DND-41 (cell line): ENCODE measurements at regions not wholly inside any gene's neighbourhood (a gene's known extent, or its start where the extent isn't known, plus 50 kb on each side); places are given as distances from the start of the nearest gene placed in this dataset.

ENCODE experiments used
- ATAC-seq: fragments of 200-7000 bp; cut with Tn5 transposase; 3 replicates; pipeline ENCODE4 v1.9.1; 2021; ENCODE audit warnings: low read depth; ENCODE audit not compliant: insufficient read depth
- DNase-seq: peaks from one replicate; pipeline ENCODE4 v3.0.0-alpha.2; 2020
- H2AFZ ChIP-seq: 2 replicates; pipeline ENCODE4 v1.6.0; 2012; ENCODE audit warnings: low read depth, low read length
- H3K27ac ChIP-seq: 2 replicates; pipeline ENCODE4 v1.5.1; 2012; ENCODE audit warnings: low read length, inconsistent platforms
- H3K27me3 ChIP-seq: fragments of 200-600 bp; sonication (generic); 2 replicates; pipeline ENCODE4 v1.6.0; 2012; ENCODE audit warnings: low read length, mild to moderate bottlenecking, inconsistent platforms; ENCODE audit not compliant: insufficient read depth, poor library complexity
- H3K36me3 ChIP-seq: 2 replicates; pipeline ENCODE4 v1.5.1; 2012; ENCODE audit warnings: low read length, inconsistent platforms; ENCODE audit not compliant: insufficient read depth
- H3K4me1 ChIP-seq: 2 replicates; pipeline ENCODE4 v1.5.1; 2012; ENCODE audit warnings: mild to moderate bottlenecking, low read length; ENCODE audit not compliant: insufficient read depth
- H3K4me2 ChIP-seq: 2 replicates; pipeline ENCODE4 v1.6.0; 2012; ENCODE audit warnings: mild to moderate bottlenecking, moderate library complexity, low read length, inconsistent platforms; ENCODE audit not compliant: insufficient read depth
- H3K4me3 ChIP-seq, 2 experiments: fragments of 200-600 bp in 1 of 2; shearing (Covaris generic) in 1 of 2; 2 replicates each; pipeline ENCODE4 v1.5.1; 2012 to 2016; ENCODE audit warnings: inconsistent platforms in 2 of 2, low read length in 2 of 2, mild to moderate bottlenecking in 2 of 2, low read depth in 1 of 2, moderate library complexity in 1 of 2
- H3K79me2 ChIP-seq: 2 replicates; pipeline ENCODE4 v1.6.0; 2012; ENCODE audit warnings: low read length, inconsistent platforms; ENCODE audit not compliant: insufficient read depth
- H3K9ac ChIP-seq: 2 replicates; pipeline ENCODE4 v1.6.0; 2012; ENCODE audit warnings: low read depth, mild to moderate bottlenecking, inconsistent platforms, low read length, moderate library complexity
- H3K9me3 ChIP-seq: 2 replicates; pipeline ENCODE4 v1.5.1; 2012; ENCODE audit warnings: low read length, moderate library complexity, mild to moderate bottlenecking, inconsistent platforms; ENCODE audit not compliant: insufficient read depth, severe bottlenecking
- H4K20me1 ChIP-seq: 2 replicates; pipeline ENCODE4 v1.6.0; 2012; ENCODE audit warnings: low read length; ENCODE audit not compliant: insufficient read depth
- EZH2 ChIP-seq: IDR thresholded peaks from 3 replicates; pipeline ENCODE4 v1.6.1; 2012; ENCODE audit warnings: borderline replicate concordance, low read depth, mild to moderate bottlenecking, moderate library complexity, low read length, inconsistent platforms; ENCODE audit not compliant: severe bottlenecking
- TF ChIP-seq, protein P1 (sequence below): IDR thresholded peaks from 2 replicates; pipeline ENCODE4 v1.5.1; 2012; ENCODE audit warnings: borderline replicate concordance, low read length, moderate library complexity, mild to moderate bottlenecking; ENCODE audit not compliant: poor library complexity, severe bottlenecking; ENCODE audit errors: extremely low read depth

DNA sequence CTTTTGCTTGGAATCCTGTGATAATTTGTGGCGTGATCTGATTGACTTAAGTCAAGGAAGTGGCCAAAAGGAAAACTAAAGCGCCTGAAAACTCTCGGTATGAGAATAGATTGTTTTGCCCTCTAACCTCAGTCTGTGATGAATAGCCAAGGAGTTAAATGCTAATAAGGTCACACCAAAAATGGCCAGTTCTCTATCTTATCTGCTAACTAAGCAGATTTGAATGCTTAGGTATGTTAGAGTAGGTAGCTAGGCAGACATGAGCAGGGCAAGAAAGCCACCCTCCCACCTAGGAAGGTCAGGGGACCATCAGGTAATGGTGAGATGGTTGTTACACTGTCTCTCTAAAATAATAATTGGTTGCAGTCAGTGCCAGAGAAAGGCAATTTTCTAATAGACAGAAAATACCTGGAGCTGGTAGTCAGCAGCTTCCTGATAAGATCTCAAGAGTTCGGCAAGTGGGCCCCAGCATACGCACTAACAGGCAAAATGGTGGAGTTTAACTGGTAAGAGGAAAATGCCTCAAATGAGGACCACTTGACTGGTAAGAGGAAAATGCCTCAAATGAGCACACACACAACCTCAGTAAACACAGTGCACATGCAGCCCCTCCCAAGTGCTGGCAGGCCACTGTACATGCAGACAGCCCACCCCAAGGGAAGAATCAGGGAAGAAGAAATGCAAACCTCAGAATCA is 468.4 kb downstream of the MBD2 start:
- Histone ChIP-seq H3K79me2 (no peaks in the 10 kb centered on the region), H3K27me3 (no peaks in the 10 kb centered on the region), H3K4me1 (no peaks in the 10 kb centered on the region), H3K9me3 (no peaks in the 10 kb centered on the region), H3K9ac (no peak overlapping the region), H3K4me3 (no peak overlapping the region), H3K36me3 (no peaks in the 10 kb centered on the region), H2AFZ (no peak overlapping the region), H4K20me1 (no peaks in the 10 kb centered on the region), H3K27ac (no peak overlapping the region), H3K4me2 (no peak overlapping the region)
- ATAC-seq (no peak), DNase-seq (no peak)
- no peak for TF ChIP-seq EZH2
- TF ChIP-seq, protein P1, sequence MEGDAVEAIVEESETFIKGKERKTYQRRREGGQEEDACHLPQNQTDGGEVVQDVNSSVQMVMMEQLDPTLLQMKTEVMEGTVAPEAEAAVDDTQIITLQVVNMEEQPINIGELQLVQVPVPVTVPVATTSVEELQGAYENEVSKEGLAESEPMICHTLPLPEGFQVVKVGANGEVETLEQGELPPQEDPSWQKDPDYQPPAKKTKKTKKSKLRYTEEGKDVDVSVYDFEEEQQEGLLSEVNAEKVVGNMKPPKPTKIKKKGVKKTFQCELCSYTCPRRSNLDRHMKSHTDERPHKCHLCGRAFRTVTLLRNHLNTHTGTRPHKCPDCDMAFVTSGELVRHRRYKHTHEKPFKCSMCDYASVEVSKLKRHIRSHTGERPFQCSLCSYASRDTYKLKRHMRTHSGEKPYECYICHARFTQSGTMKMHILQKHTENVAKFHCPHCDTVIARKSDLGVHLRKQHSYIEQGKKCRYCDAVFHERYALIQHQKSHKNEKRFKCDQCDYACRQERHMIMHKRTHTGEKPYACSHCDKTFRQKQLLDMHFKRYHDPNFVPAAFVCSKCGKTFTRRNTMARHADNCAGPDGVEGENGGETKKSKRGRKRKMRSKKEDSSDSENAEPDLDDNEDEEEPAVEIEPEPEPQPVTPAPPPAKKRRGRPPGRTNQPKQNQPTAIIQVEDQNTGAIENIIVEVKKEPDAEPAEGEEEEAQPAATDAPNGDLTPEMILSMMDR, result no peak

DNA sequence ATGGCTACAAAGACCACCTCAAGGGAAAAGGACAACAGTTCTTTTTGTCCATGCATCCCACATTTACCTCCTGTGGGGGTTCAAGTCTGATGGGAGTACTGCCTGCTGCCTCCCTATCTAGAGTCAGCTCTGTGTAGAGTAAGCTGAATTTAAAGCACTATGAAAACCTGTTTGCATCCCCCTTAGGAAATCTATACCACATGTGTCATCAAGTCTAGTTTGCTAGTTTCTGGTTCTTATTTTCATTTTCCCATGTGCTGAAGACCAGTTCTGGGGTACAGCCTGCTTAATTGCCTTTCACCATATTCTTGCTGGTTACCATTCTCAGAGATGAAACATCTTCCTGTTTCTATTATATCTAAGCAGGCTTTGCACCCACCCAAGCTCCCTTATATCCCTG is 470.3 kb downstream of the MBD2 start:
- Histone ChIP-seq H3K9ac (no peak overlapping the region), H4K20me1 (no peaks in the 10 kb centered on the region), H3K4me3 (no peak overlapping the region), H3K79me2 (no peaks in the 10 kb centered on the region), H3K4me2 (no peak overlapping the region), H3K36me3 (no peaks in the 10 kb centered on the region), H3K27ac (no peak overlapping the region), H3K9me3 (no peaks in the 10 kb centered on the region), H3K27me3 (no peaks in the 10 kb centered on the region), H2AFZ (no peak overlapping the region), H3K4me1 (no peaks in the 10 kb centered on the region)
- DNase-seq, result no peak
- TF ChIP-seq, protein P1, result no peak
- TF ChIP-seq EZH2, result no peak
- no peak for ATAC-seq

DNA sequence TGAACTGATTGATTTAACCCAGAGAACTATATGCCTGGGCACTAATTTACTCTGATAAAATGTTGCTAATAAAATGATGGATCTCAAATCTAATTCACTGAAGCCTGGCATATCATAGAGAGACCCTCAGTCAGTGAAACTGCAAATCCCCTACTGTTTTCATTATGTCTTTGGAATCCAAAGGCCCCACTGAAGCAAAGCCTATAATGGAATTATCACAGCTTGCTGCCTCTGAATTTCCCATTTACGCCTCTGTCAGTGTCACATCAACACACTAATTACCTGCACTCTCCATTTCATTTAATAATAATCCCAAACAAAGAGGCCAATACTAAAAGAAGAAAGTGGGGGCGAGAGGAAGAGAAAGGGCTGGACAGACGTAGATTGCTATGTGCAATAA is 470.9 kb downstream of the MBD2 start:
- H3K27me3 ChIP-seq, result no peaks in the 10 kb centered on the region
- no peak for ATAC-seq
- H3K9me3 ChIP-seq, result no peaks in the 10 kb centered on the region
- H3K79me2 ChIP-seq, result no peaks in the 10 kb centered on the region
- no peaks in the 10 kb centered on the region for H3K36me3 ChIP-seq
- no peak overlapping the region for H3K4me3 ChIP-seq
- H3K4me2 ChIP-seq, result no peak overlapping the region
- DNase-seq, result no peak
- H3K4me1 ChIP-seq, result no peaks in the 10 kb centered on the region
- no peak overlapping the region for H3K27ac ChIP-seq
- H2AFZ ChIP-seq, result no peak overlapping the region
- H4K20me1 ChIP-seq, result no peaks in the 10 kb centered on the region
- no peak overlapping the region for H3K9ac ChIP-seq
- TF ChIP-seq, protein P1, result no peak
- TF ChIP-seq EZH2, result no peak
